ENCODE measurements at regions not wholly inside any gene's neighbourhood (a gene's known extent, or its start where the extent isn't known, plus 50 kb on each side); places are given as distances from the start of the nearest gene placed in this dataset.

DNA sequence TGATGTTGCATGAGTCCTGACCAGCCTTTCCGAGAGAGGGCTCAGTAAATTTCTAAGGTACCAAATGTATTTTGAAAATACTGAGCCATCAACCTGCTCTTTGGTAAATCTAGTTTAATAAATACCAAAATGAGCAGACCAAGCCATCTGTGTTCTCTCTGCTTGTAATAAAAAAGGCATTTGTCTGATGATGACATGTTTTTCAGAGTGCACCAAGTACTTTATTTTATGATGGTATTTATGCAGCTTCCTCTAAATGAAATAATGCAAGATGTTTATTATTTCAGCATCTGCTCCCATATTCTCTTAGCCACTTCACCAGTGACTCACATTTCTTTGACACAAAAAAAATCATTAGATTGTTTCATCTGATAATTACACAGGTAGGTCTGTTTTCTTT lies 700.5 kb downstream of the TRIML1 start:
- no peak for TF ChIP-seq GATA3 (IDR thresholded peaks at IDR 0.05; ENCODE audit: low read depth, low read length)

DNA sequence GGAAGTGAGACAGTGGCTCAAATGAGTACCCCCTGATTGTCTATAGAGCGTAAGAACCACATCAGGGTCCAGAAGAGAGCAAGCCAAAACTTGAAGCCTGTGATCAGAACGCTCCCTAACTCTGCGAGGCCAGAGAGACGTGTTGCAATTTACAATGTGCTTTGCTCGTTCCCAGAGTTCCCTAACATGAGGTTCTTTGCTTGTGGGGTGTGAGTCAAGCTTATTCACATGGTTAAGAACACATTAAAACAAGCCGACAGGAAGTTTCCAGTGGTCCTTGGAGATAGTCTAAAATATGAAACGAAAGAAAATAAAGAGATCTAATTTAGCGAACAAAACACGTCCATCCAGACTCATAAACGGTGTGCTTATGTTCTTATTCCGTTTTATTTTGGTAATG lies 702.3 kb downstream of the TRIML1 start:
- TF ChIP-seq GATA2 (IDR thresholded peaks at IDR 0.05; ENCODE audit: low read depth, low read length) (no peak), GATA3 (IDR thresholded peaks at IDR 0.05; ENCODE audit: low read depth, low read length) (no peak)

DNA sequence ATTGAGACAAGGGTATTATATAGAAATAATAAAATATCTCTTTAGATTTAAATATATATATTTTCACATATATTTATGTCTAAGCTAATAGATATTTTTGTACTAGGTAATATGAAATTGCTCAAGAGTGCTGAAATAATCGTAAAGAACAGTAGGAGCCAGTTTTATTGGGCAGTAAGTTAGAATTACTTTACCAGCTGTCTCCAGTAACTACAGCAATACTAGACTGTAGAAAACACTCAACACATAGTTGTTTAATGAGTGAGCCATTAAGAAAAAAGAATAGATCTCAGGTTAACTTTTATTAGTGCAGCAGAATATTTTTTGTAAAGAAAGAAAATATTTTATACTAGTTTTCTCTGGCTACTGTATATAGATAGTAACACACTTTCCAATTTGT lies 715.2 kb downstream of the TRIML1 start:
- TF ChIP-seq GATA3 (IDR thresholded peaks at IDR 0.05; ENCODE audit: low read depth, low read length) (no peak), GATA2 (IDR thresholded peaks at IDR 0.05; ENCODE audit: low read depth, low read length) (no peak)

DNA sequence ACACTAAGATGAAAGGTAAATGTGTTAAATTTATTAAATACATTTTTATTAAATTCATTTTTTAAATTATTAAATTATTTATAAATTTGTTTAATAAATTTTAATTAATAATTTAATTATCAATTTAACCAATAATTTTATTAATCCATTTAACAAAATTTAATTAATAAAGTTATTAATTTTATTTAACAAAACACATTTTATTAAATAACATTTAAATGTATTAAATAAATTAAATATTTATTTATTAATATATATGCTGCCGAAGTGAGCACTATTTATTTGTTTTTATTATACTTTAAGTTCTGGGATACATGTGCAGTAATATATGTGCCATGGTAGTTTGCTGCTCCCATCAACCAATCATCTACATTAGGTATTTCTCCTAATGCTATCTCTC lies 719.5 kb downstream of the TRIML1 start:
- TF ChIP-seq GATA2 (IDR thresholded peaks at IDR 0.05; ENCODE audit: low read depth, low read length) (no peak), GATA3 (IDR thresholded peaks at IDR 0.05; ENCODE audit: low read depth, low read length) (no peak)

DNA sequence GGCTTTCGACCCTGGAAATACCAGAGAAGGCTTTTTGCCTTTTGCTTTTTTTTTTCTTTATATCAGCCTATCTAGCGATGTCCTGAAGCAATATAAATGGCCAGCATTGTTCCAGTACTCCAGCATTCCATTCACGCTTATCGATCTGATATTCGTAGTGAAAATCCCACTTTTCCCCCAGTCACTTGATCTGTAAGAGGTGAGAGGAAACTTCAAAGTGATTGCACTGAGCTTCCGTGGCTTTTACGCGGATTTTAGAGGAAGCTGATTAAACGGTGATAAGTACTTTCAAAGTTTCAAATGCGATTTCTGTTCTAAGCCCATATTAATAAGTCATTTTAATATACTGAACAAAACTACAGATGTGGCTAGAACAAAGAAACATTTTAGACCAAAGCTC lies 725.5 kb downstream of the TRIML1 start:
- TF ChIP-seq GATA3 (IDR thresholded peaks at IDR 0.05; ENCODE audit: low read depth, low read length), result no peak
- TF ChIP-seq GATA2 (IDR thresholded peaks at IDR 0.05; ENCODE audit: low read depth, low read length), result no peak

DNA sequence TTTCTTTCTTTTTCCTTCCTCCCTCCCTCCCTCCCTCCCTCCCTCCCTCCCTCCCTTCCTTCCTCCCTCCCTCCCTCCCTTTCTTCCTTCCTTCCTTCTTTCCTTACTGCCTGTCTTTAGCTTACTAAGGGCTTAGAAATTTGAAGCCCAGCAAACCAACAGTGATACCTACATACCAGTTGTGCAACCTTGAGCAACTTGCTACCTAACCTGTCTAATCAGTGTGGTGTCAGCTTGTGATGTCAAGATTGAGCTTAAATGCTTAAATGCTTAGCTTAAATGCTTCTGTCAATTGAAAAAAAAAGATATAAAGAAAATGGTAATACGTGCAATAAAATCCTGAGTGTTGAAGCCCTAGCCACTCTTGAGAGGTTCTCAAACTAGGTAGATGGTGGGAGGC lies 728.6 kb downstream of the TRIML1 start:
- no peak for TF ChIP-seq GATA3 (IDR thresholded peaks at IDR 0.05; ENCODE audit: low read depth, low read length)
- no peak for TF ChIP-seq GATA2 (IDR thresholded peaks at IDR 0.05; ENCODE audit: low read depth, low read length)

DNA sequence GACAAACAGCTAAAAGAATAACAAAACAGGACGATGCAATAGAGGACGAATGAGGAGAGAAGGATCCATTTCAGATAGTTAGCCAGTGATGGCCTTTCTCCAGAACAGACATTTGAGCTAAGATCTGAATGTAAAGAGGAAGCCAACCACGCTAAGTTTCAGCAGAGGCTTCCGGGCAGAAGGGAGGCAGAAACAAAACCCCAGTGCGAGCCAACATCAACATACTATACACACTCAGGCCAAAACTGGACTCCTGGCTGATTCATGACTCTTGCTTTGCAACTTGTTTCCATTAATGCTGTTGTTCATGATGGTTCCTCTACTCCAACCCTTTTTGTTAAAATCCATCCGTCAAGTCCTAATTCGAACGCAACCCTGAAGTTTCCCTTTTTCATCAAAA lies 730.3 kb downstream of the TRIML1 start:
- TF ChIP-seq GATA3 (IDR thresholded peaks at IDR 0.05; ENCODE audit: low read depth, low read length) (no peak), GATA2 (IDR thresholded peaks at IDR 0.05; ENCODE audit: low read depth, low read length) (no peak)

DNA sequence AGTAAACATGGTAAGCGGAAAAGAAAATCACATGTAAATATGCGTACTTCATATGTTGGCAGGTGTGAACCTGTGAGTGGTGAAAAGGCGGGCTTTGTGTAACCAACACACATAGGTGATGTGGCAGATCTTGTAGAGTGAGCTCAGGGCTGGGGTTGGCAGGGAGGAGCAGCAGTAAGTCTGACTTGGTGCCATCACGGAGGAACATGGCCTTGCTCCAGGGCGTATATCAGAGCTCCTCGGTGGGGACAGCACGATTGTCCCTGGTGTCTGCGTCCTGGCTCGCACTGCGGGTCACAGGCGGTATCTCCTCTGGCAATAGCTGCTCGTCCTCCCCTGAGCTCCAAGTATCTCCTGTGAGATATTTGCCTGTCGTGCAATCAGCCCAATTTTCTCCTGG lies 733.6 kb downstream of the TRIML1 start:
- TF ChIP-seq GATA3 (IDR thresholded peaks at IDR 0.05; ENCODE audit: low read depth, low read length) (no peak), GATA2 (IDR thresholded peaks at IDR 0.05; ENCODE audit: low read depth, low read length) (no peak)

DNA sequence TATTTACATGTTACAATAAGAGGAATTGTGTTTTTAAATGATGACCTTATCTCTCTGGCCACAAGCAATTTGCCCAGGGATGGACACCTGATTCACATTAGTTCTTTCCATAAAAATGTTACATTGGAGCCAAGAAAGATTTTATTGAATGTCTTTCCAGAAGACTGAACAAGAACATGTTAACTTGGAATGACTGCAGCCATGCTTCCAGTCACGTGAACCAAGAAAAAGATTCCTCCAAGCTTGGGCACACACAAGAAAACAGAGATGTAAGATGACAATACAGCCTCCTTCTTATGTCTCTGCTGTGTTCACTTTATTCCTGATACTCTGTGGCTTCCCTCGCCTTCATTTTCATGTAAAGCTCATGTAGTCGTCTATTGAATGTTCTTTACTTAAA lies 737.6 kb downstream of the TRIML1 start:
- TF ChIP-seq GATA3 (IDR thresholded peaks at IDR 0.05; ENCODE audit: low read depth, low read length), result no peak
- TF ChIP-seq GATA2 (IDR thresholded peaks at IDR 0.05; ENCODE audit: low read depth, low read length), result no peak

DNA sequence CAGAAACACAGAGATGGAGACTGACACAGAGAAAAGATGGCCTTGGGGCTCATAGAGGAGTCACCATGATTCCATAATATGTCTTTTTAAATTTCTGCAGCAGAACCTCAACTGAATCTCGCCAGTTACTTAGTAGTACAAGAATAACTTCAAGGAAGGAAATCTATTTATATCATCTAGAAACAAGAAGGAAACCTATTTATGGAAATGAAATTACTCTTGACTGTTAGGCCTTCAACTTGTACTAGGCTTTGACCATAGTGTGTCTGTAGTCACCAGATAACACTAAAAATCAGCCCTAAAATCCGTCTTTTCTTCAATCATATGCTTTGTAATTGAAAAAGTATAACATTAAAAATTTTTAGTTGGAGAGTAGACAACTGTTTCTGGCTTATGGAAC lies 740.4 kb downstream of the TRIML1 start:
- no peak for TF ChIP-seq GATA3 (IDR thresholded peaks at IDR 0.05; ENCODE audit: low read depth, low read length)
- no peak for TF ChIP-seq GATA2 (IDR thresholded peaks at IDR 0.05; ENCODE audit: low read depth, low read length)

DNA sequence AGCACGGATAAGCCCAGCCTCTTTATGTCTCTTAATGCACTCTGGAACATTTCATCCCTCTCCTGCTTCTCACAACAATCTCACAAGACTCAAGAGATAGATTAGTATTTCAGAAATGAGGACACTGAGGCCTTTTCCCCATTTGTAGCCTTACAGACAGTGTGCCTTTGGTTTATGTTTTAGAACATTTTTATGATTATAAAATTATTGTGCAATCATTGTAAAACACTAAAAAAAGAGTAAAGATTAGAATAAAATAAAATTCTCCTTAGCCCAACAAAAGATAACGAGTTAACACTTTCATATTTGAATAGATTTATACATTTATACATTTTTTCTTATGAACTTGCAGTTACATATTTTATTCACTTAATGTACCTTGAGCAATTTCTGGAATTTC lies 748.7 kb downstream of the TRIML1 start:
- TF ChIP-seq GATA2 (IDR thresholded peaks at IDR 0.05; ENCODE audit: low read depth, low read length) (no peak), GATA3 (IDR thresholded peaks at IDR 0.05; ENCODE audit: low read depth, low read length) (no peak)

DNA sequence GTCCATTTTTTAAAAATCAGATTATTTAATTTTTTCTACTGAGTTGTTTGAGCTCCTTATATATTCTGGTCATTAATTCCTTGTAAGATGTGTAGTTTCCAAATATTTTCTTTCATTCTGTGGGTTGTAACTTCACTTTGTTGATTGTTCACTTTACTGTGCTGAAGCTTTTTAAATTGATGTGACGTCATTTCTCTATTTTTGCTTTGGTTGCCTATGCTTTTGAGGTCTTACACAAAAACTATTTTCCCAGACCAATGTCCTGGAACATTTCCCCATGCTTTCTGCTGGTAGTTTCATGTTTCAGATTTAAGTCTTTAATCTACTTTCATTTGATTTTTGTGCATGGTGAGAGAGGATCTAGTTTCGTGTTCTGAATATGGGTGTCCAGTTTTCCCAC lies 753.6 kb downstream of the TRIML1 start:
- no peak for TF ChIP-seq GATA3 (IDR thresholded peaks at IDR 0.05; ENCODE audit: low read depth, low read length)
- TF ChIP-seq GATA2 (IDR thresholded peaks at IDR 0.05; ENCODE audit: low read depth, low read length), result no peak

DNA sequence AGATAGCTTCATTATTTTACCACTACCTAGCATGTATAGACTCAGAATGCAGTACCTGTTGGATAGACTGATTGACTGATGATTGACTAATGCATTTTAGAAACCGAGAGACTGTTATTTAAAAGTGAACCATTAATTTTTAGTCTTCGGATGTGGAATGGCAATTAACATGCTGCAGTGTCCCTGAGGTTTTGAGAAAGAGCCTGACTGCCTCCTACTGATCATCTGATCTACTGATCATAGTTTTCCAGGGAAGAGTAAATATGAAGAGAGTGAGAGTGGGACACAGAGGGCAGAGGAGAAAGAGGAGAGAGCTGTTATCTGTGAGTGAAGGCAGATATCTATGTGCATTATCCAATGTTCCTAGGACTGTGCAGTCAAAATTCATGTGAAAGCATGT lies 764.7 kb downstream of the TRIML1 start:
- TF ChIP-seq GATA2 (IDR thresholded peaks at IDR 0.05; ENCODE audit: low read depth, low read length), result no peak
- TF ChIP-seq GATA3 (IDR thresholded peaks at IDR 0.05; ENCODE audit: low read depth, low read length), result no peak

DNA sequence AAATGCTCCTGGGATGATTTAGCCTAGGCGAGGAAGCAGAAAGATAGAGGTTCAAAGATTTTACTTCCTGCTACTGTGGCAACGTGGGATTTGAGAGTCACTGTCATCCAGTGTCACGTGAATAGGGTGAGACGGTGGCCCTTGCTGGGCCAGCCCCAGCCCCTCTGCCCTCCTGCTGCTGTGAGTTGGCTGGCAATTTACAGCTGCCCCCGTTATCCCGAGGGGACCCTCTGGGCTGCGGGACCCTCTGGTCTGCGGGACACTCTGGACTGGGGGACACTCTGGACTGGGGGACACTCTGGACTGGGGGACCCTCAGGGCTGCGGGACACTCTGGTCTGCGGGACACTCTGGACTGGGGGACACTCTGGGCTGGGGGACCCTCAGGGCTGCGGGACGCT lies 765.4 kb downstream of the TRIML1 start:
- TF ChIP-seq GATA2 (IDR thresholded peaks at IDR 0.05; ENCODE audit: low read depth, low read length), result no peak
- TF ChIP-seq GATA3 (IDR thresholded peaks at IDR 0.05; ENCODE audit: low read depth, low read length), result no peak

DNA sequence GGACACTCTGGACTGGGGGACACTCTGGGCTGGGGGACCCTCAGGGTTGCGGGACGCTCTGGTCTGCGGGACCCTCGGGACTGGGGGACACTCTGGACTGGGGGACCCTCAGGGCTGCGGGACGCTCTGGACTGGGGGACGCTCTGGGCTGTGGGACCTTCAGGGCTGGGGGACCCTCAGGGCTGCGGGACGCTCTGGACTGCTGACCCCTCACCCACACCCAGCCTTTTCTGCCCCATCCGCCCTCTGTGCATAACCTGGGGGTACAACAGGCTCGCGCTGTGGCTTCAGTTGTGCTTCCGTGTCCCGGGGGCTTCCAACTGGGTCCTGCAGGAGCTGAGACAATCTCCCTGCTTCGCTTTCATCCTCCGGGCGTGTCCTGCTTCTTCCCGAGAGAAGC lies 766.0 kb downstream of the TRIML1 start:
- no peak for TF ChIP-seq GATA3 (IDR thresholded peaks at IDR 0.05; ENCODE audit: low read depth, low read length)
- no peak for TF ChIP-seq GATA2 (IDR thresholded peaks at IDR 0.05; ENCODE audit: low read depth, low read length)

DNA sequence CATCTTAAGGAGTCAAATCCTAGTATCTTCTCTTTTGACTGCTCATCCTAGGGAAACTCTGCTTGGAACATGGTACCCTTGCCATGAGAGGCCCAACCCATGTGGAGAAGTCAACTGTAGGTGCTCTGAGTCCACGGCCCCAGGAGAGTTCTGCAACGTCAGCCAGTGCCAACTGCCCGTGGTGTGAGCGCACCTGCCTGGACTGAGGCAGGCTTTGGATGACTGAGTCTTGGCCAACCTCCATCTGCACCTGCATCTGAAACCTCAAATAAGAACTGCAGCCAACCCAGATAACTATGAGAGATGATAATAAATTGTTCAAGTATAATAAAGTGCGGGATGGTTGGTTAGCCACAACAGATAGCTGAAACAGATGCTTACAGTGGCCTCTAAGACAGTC lies 772.0 kb downstream of the TRIML1 start:
- TF ChIP-seq GATA3 (IDR thresholded peaks at IDR 0.05; ENCODE audit: low read depth, low read length) (no peak), GATA2 (IDR thresholded peaks at IDR 0.05; ENCODE audit: low read depth, low read length) (no peak)

All from SH-SY5Y (cell line).